ENCODE measurements at regions not wholly inside any gene's neighbourhood (a gene's known extent, or its start where the extent isn't known, plus 50 kb on each side); places are given as distances from the start of the nearest gene placed in this dataset.

GRCh38 chr4:38605753-38606586, 58.0 kb upstream of the KLF3 start:
- no peak overlapping the region for H3K27ac ChIP-seq (ENCODE audit: low read length)

GRCh38 chr4:38606587-38606905, 57.5 kb upstream of the KLF3 start:
- H3K4me3 ChIP-seq (ENCODE audit: low read length) = no peak overlapping the region
- no peak overlapping the region for H3K9ac ChIP-seq (ENCODE audit: low read depth, low read length)
- H3K27me3 ChIP-seq (ENCODE audit: insufficient read depth, low read length) = no peaks in the 10 kb centered on the region
- H3K4me1 ChIP-seq (ENCODE audit: insufficient read depth, low read length) = peaks cover 15% of the 10 kb centered on the region; the same call in 1 of the 2 replicates
- no peaks in the 10 kb centered on the region for H3K9me3 ChIP-seq (ENCODE audit: insufficient read depth, low read depth, low read length)
- no peak overlapping the region for H3K27ac ChIP-seq (ENCODE audit: low read length)
- H3K36me3 ChIP-seq (ENCODE audit: insufficient read depth, low read depth, low read length) = no peaks in the 10 kb centered on the region

More at GRCh38 chr4:38605753-38606586, 58.0 kb upstream of the KLF3 start:
- no peak overlapping the region for H3K9ac ChIP-seq (ENCODE audit: low read depth, low read length)
- no peaks in the 10 kb centered on the region for H3K27me3 ChIP-seq (ENCODE audit: insufficient read depth, low read length)
- peaks cover 15% of the 10 kb centered on the region; the same call in 1 of the 2 replicates for H3K4me1 ChIP-seq (ENCODE audit: insufficient read depth, low read length)
- no peaks in the 10 kb centered on the region for H3K9me3 ChIP-seq (ENCODE audit: insufficient read depth, low read depth, low read length)
- no peak overlapping the region for H3K4me3 ChIP-seq (ENCODE audit: low read length)
- no peaks in the 10 kb centered on the region for H3K36me3 ChIP-seq (ENCODE audit: insufficient read depth, low read depth, low read length)

GRCh38 chr4:38609614-38610013, 54.4 kb upstream of the KLF3 start:
- Histone ChIP-seq H3K4me1 (ENCODE audit: insufficient read depth, low read length) (peaks cover 15% of the 10 kb centered on the region; the same call in 1 of the 2 replicates), H3K9me3 (ENCODE audit: insufficient read depth, low read depth, low read length) (no peaks in the 10 kb centered on the region), H3K36me3 (ENCODE audit: insufficient read depth, low read depth, low read length) (no peaks in the 10 kb centered on the region), H3K4me3 (ENCODE audit: low read length) (no peak overlapping the region), H3K27me3 (ENCODE audit: insufficient read depth, low read length) (no peaks in the 10 kb centered on the region), H3K9ac (ENCODE audit: low read depth, low read length) (no peak overlapping the region), H3K27ac (ENCODE audit: low read length) (no peak overlapping the region)

- Histone ChIP-seq H3K9me3 (ENCODE audit: insufficient read depth, low read depth, low read length) (no peaks in the 10 kb centered on the region), H3K27me3 (ENCODE audit: insufficient read depth, low read length) (no peaks in the 10 kb centered on the region), H3K4me1 (ENCODE audit: insufficient read depth, low read length) (peaks cover 12% of the 10 kb centered on the region; the same call in 1 of the 2 replicates), H3K36me3 (ENCODE audit: insufficient read depth, low read depth, low read length) (no peaks in the 10 kb centered on the region), H3K27ac (ENCODE audit: low read length) (no peak overlapping the region), H3K4me3 (ENCODE audit: low read length) (no peak overlapping the region), H3K9ac (ENCODE audit: low read depth, low read length) (no peak overlapping the region)
These were observed 53.5 kb upstream of the KLF3 start for GRCh38 chr4:38610521-38610920.

GRCh38 chr4:38610966-38611431, 53.0 kb upstream of the KLF3 start:
- Histone ChIP-seq H3K4me3 (ENCODE audit: low read length) (no peak overlapping the region), H3K9me3 (ENCODE audit: insufficient read depth, low read depth, low read length) (no peaks in the 10 kb centered on the region), H3K9ac (ENCODE audit: low read depth, low read length) (no peak overlapping the region), H3K4me1 (ENCODE audit: insufficient read depth, low read length) (peaks cover 7% of the 10 kb centered on the region; the same call in 1 of the 2 replicates), H3K36me3 (ENCODE audit: insufficient read depth, low read depth, low read length) (no peaks in the 10 kb centered on the region), H3K27me3 (ENCODE audit: insufficient read depth, low read length) (no peaks in the 10 kb centered on the region), H3K27ac (ENCODE audit: low read length) (no peak overlapping the region)

GRCh38 chr4:38611676-38612075, 52.3 kb upstream of the KLF3 start:
- Histone ChIP-seq H3K27ac (ENCODE audit: low read length) (no peak overlapping the region), H3K27me3 (ENCODE audit: insufficient read depth, low read length) (no peaks in the 10 kb centered on the region), H3K9me3 (ENCODE audit: insufficient read depth, low read depth, low read length) (no peaks in the 10 kb centered on the region), H3K4me1 (ENCODE audit: insufficient read depth, low read length) (0 out of 2 replicates have a peak, but pooled peaks cover 4% of the 10 kb centered on the region), H3K36me3 (ENCODE audit: insufficient read depth, low read depth, low read length) (no peaks in the 10 kb centered on the region), H3K9ac (ENCODE audit: low read depth, low read length) (no peak overlapping the region), H3K4me3 (ENCODE audit: low read length) (no peak overlapping the region)

- H3K4me1 ChIP-seq (ENCODE audit: insufficient read depth, low read length) = 0 out of 2 replicates have a peak, but pooled peaks cover 4% of the 10 kb centered on the region
- H3K36me3 ChIP-seq (ENCODE audit: insufficient read depth, low read depth, low read length) = no peaks in the 10 kb centered on the region
- no peak overlapping the region for H3K4me3 ChIP-seq (ENCODE audit: low read length)
- H3K9ac ChIP-seq (ENCODE audit: low read depth, low read length) = no peak overlapping the region
- no peaks in the 10 kb centered on the region for H3K9me3 ChIP-seq (ENCODE audit: insufficient read depth, low read depth, low read length)
- H3K27me3 ChIP-seq (ENCODE audit: insufficient read depth, low read length) = no peaks in the 10 kb centered on the region
- H3K27ac ChIP-seq (ENCODE audit: low read length) = no peak overlapping the region
These were observed 51.2 kb upstream of the KLF3 start for GRCh38 chr4:38612646-38613414.

Data from iPS-20b (cell line).